Globus pallidus (tissue), 1 donor: ENCODE measurements at regions not wholly inside any gene's neighbourhood (a gene's known extent, or its start where the extent isn't known, plus 50 kb on each side); places are given as distances from the start of the nearest gene placed in this dataset.

Source experiments
- DNase-seq: peaks from one replicate; pipeline ENCODE4 v3.0.0-alpha.2; 2015; ENCODE audit warnings: low spot score

- no peak for DNase-seq
These were observed 128.5 kb upstream of the DCN start for GRCh38 chr12:91311081-91311480.

- DNase-seq, result no peak
These were observed 126.8 kb upstream of the DCN start for GRCh38 chr12:91309450-91309849.

GRCh38 chr12:91307957-91308670 is 125.5 kb upstream of the DCN start:
- no peak for DNase-seq

- no peak for DNase-seq
These were observed 107.7 kb upstream of the DCN start for GRCh38 chr12:91290354-91290753.

GRCh38 chr12:91289906-91290305 is 107.3 kb upstream of the DCN start:
- DNase-seq, result no peak

- no peak for DNase-seq
These were observed 106.5 kb upstream of the DCN start for GRCh38 chr12:91289072-91289471.

- no peak for DNase-seq
These were observed 105.1 kb upstream of the DCN start for GRCh38 chr12:91287753-91288152.

- DNase-seq, result no peak
These were observed 95.5 kb upstream of the DCN start for GRCh38 chr12:91278126-91278525.

GRCh38 chr12:91276509-91276908 is 93.9 kb upstream of the DCN start:
- DNase-seq, result no peak

- DNase-seq, result no peak
These were observed 92.7 kb upstream of the DCN start for GRCh38 chr12:91275321-91275720.

- peak; percentile 19 for DNase-seq
These were observed 92.3 kb upstream of the DCN start for GRCh38 chr12:91274916-91275315.

GRCh38 chr12:91273560-91273959 is 90.9 kb upstream of the DCN start:
- no peak for DNase-seq

- DNase-seq, result peak; percentile 11
These were observed 89.9 kb upstream of the DCN start for GRCh38 chr12:91272461-91273063.

- no peak for DNase-seq
These were observed 88.6 kb upstream of the DCN start for GRCh38 chr12:91271185-91271584.

- DNase-seq, result no peak
These were observed 84.4 kb upstream of the DCN start for GRCh38 chr12:91267039-91267438.

- no peak for DNase-seq
These were observed 81.6 kb upstream of the DCN start for GRCh38 chr12:91264178-91264577.

GRCh38 chr12:91261820-91262676 is 79.4 kb upstream of the DCN start:
- no peak for DNase-seq

- no peak for DNase-seq
These were observed 73.8 kb upstream of the DCN start for GRCh38 chr12:91256411-91256810.

GRCh38 chr12:91252341-91252740 is 69.7 kb upstream of the DCN start:
- no peak for DNase-seq

- DNase-seq, result no peak
These were observed 67.7 kb upstream of the DCN start for GRCh38 chr12:91250273-91250665.

GRCh38 chr12:91249518-91250272 is 67.1 kb upstream of the DCN start:
- DNase-seq, result no peak

GRCh38 chr12:91249054-91249453 is 66.4 kb upstream of the DCN start:
- DNase-seq, result no peak
